OCI-LY1 (cell line): ENCODE measurements at regions not wholly inside any gene's neighbourhood (a gene's known extent, or its start where the extent isn't known, plus 50 kb on each side); places are given as distances from the start of the nearest gene placed in this dataset.

ENCODE experiments used
- CTCF ChIP-seq: fragments of 200-600 bp; sonication (generic), shearing (Covaris generic); IDR thresholded peaks from 2 replicates; pipeline ENCODE4 v1.5.1; 2017; ENCODE audit warnings: mild to moderate bottlenecking, antibody characterized with exemption, low read length, moderate library complexity, mixed read lengths
- EZH2 ChIP-seq: fragments of 200-600 bp; sonication (generic), shearing (Covaris generic); IDR thresholded peaks from 2 replicates; pipeline ENCODE4 v1.8.0; 2017; ENCODE audit warnings: borderline replicate concordance, mixed run types, mild to moderate bottlenecking, antibody characterized with exemption, low read length, moderate library complexity, mixed read lengths

DNA sequence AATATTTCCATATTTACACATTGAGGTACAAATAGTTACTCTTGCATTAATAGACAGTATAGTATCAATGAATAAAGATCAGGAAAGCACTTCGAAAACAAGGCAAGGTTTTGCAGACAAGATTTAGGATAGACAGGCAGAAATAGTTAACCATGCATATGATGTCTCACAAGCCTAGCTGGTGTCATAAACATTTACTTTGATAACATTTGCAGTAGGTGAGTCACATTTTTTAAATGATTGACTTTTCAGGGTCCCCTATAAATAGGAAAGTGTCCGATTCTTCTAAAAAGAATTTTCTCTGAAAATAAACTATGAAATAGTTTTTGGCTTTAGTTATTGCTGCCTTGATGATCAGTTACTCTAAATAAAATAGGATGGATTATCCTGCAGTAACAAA, 162.1 kb downstream of the SNX18 start:
- TF ChIP-seq CTCF = no peak
- TF ChIP-seq EZH2 = no peak
